ENCODE measurements at regions not wholly inside any gene's neighbourhood (a gene's known extent, or its start where the extent isn't known, plus 50 kb on each side); places are given as distances from the start of the nearest gene placed in this dataset.

- TF ChIP-seq CTCF (IDR thresholded peaks at IDR 0.05; ENCODE audit: unreplicated experiment): no peak
- intact Hi-C loops (cut with micrococcal nuclease): loop anchor here (10.0 kb wide), 2 partner anchors 92 to 772 kb away; no protein-coding TSS in a partner anchor
- no peak overlapping the region for H3K4me3 Mint-ChIP-seq (ENCODE audit: unreplicated experiment)
- DNase-seq (ENCODE audit: unreplicated experiment): no peak
- H3K4me1 Mint-ChIP-seq (ENCODE audit: insufficient read depth, unreplicated experiment): peaks cover 38% of the 10 kb centered on the region
- no peaks in the 10 kb centered on the region for H3K27me3 Mint-ChIP-seq (ENCODE audit: insufficient read depth, unreplicated experiment)
- CTCF ChIA-PET: no interaction called here
- no peaks in the 10 kb centered on the region for H3K36me3 Mint-ChIP-seq (ENCODE audit: insufficient read depth, unreplicated experiment)
- no TSS peak for BruUV-seq (replicated peaks)
- POLR2A ChIA-PET: no interaction called here
- H3K9me3 Mint-ChIP-seq (ENCODE audit: unreplicated experiment): no peaks in the 10 kb centered on the region
- no peak overlapping the region for H3K27ac Mint-ChIP-seq (ENCODE audit: low read depth, unreplicated experiment)
Observed at GRCh38 chr7:46163246-46163645, 242.2 kb upstream of the IGFBP3 start.

- Mint-ChIP-seq H3K27me3 (ENCODE audit: insufficient read depth, unreplicated experiment) (no peaks in the 10 kb centered on the region), H3K4me1 (ENCODE audit: insufficient read depth, unreplicated experiment) (peaks cover 37% of the 10 kb centered on the region), H3K9me3 (ENCODE audit: unreplicated experiment) (no peaks in the 10 kb centered on the region), H3K36me3 (ENCODE audit: insufficient read depth, unreplicated experiment) (no peaks in the 10 kb centered on the region), H3K27ac (ENCODE audit: low read depth, unreplicated experiment) (no peak overlapping the region), H3K4me3 (ENCODE audit: unreplicated experiment) (no peak overlapping the region)
- intact Hi-C loops (cut with micrococcal nuclease): loop anchor here (10.0 kb wide), 2 partner anchors 92 to 772 kb away; no protein-coding TSS in a partner anchor
- BruUV-seq (replicated peaks): no TSS peak
- peak; percentile 41 for DNase-seq (ENCODE audit: unreplicated experiment)
- CTCF ChIA-PET: interaction anchor here (1.0 to 1.1 kb wide), 3 partner anchors 189 to 245 kb away, joined by 3 read pairs; no protein-coding TSS in a partner anchor
- POLR2A ChIA-PET: no interaction called here
- no peak for TF ChIP-seq CTCF (IDR thresholded peaks at IDR 0.05; ENCODE audit: unreplicated experiment)
Observed at GRCh38 chr7:46162609-46163008, 241.5 kb upstream of the IGFBP3 start.

- intact Hi-C loops (cut with micrococcal nuclease): loop anchor here (10.0 kb wide), 2 partner anchors 94 to 774 kb away; no protein-coding TSS in a partner anchor
- no TSS peak for BruUV-seq (replicated peaks)
- H3K27me3 Mint-ChIP-seq (ENCODE audit: insufficient read depth, unreplicated experiment): no peaks in the 10 kb centered on the region
- POLR2A ChIA-PET: interaction anchor here (0.6 to 1.6 kb wide), 8 partner anchors 21 to 236 kb away, joined by 3 to 7 read pairs (median 4); no protein-coding TSS in a partner anchor
- CTCF ChIA-PET: interaction anchor here (0.6 kb wide), 1 partner anchor 243 kb away, joined by 3 read pairs; no protein-coding TSS in a partner anchor
- no peak overlapping the region for H3K4me3 Mint-ChIP-seq (ENCODE audit: unreplicated experiment)
- peak; percentile 94 for DNase-seq (ENCODE audit: unreplicated experiment)
- H3K4me1 Mint-ChIP-seq (ENCODE audit: insufficient read depth, unreplicated experiment): peaks cover 37% of the 10 kb centered on the region
- TF ChIP-seq CTCF (IDR thresholded peaks at IDR 0.05; ENCODE audit: unreplicated experiment): no peak
- H3K27ac Mint-ChIP-seq (ENCODE audit: low read depth, unreplicated experiment): peak overlapping the region; percentile 94
- H3K9me3 Mint-ChIP-seq (ENCODE audit: unreplicated experiment): peaks cover 7% of the 10 kb centered on the region
- no peaks in the 10 kb centered on the region for H3K36me3 Mint-ChIP-seq (ENCODE audit: insufficient read depth, unreplicated experiment)
Observed at GRCh38 chr7:46160861-46161260, 239.8 kb upstream of the IGFBP3 start.

GRCh38 chr7:46157931-46158330, 236.9 kb upstream of the IGFBP3 start:
- Mint-ChIP-seq H3K36me3 (ENCODE audit: insufficient read depth, unreplicated experiment) (no peaks in the 10 kb centered on the region), H3K4me1 (ENCODE audit: insufficient read depth, unreplicated experiment) (peaks cover 41% of the 10 kb centered on the region), H3K9me3 (ENCODE audit: unreplicated experiment) (peaks cover 7% of the 10 kb centered on the region), H3K27ac (ENCODE audit: low read depth, unreplicated experiment) (no peak overlapping the region), H3K4me3 (ENCODE audit: unreplicated experiment) (no peak overlapping the region), H3K27me3 (ENCODE audit: insufficient read depth, unreplicated experiment) (no peaks in the 10 kb centered on the region)
- TF ChIP-seq CTCF (IDR thresholded peaks at IDR 0.05; ENCODE audit: unreplicated experiment): no peak
- ChIA-PET POLR2A (interaction anchor here (1.3 kb wide), 1 partner anchor 11 kb away, joined by 3 read pairs; no protein-coding TSS in a partner anchor), CTCF (no interaction called here)
- BruUV-seq (replicated peaks): no TSS peak
- DNase-seq (ENCODE audit: unreplicated experiment): no peak
- intact Hi-C loops (cut with micrococcal nuclease): no loop called here
